Fibroblast of lung (primary cell): ENCODE measurements at regions not wholly inside any gene's neighbourhood (a gene's known extent, or its start where the extent isn't known, plus 50 kb on each side); places are given as distances from the start of the nearest gene placed in this dataset.

Experiments
- DNase-seq, 2 donors: peaks; one replicate each; pipeline versions ENCODE4 v3.0.0 to v3.0.0-alpha.2; 2010; ENCODE audit warnings: low read depth in 2 of 2
- H2AFZ ChIP-seq: 2 replicates; pipeline ENCODE4 v1.5.1; 2012; ENCODE audit warnings: low read length, control low read depth, inconsistent platforms
- H3K27ac ChIP-seq: 2 replicates; pipeline ENCODE4 v1.5.1; 2011; ENCODE audit warnings: low read length, control low read depth; ENCODE audit not compliant: insufficient read depth
- H3K27me3 ChIP-seq: 2 replicates; pipeline ENCODE4 v1.5.1; 2011; ENCODE audit warnings: mild to moderate bottlenecking, low read length; ENCODE audit not compliant: control insufficient read depth, insufficient read depth
- H3K36me3 ChIP-seq: 2 replicates; pipeline ENCODE4 v1.5.1; 2011; ENCODE audit warnings: low read length; ENCODE audit not compliant: control insufficient read depth, insufficient read depth
- H3K4me1 ChIP-seq: 2 replicates; pipeline ENCODE4 v1.5.1; 2011; ENCODE audit warnings: low read length; ENCODE audit not compliant: control insufficient read depth, insufficient read depth; ENCODE audit errors: extremely low read depth
- H3K4me2 ChIP-seq: 2 replicates; pipeline ENCODE4 v1.5.1; 2011; ENCODE audit warnings: low read length, control low read depth; ENCODE audit not compliant: insufficient read depth; ENCODE audit errors: extremely low read depth
- H3K4me3 ChIP-seq, 4 experiments: fragments of 200-600 bp in 1 of 4; sonication (generic) in 1 of 4; replicated peaks in 1 of 4; 2 replicates each; pipeline ENCODE4 v1.5.1; 2011 to 2016; ENCODE audit warnings: low read length in 4 of 4, low read depth in 3 of 4, mild to moderate bottlenecking in 3 of 4, control low read depth in 2 of 4, inconsistent platforms in 1 of 4, mixed read lengths in 1 of 4; ENCODE audit not compliant: insufficient read depth in 1 of 4; ENCODE audit errors: control extremely low read depth in 1 of 4
- H3K79me2 ChIP-seq: 2 replicates; pipeline ENCODE4 v1.5.1; 2012; ENCODE audit warnings: mild to moderate bottlenecking, low read length, inconsistent platforms; ENCODE audit not compliant: control insufficient read depth, insufficient read depth
- H3K9ac ChIP-seq: 2 replicates; pipeline ENCODE4 v1.5.1; 2011; ENCODE audit warnings: mild to moderate bottlenecking, low read length, control low read depth; ENCODE audit not compliant: insufficient read depth
- H3K9me3 ChIP-seq: 2 replicates; pipeline ENCODE4 v1.5.1; 2012; ENCODE audit warnings: low read depth, low read length; ENCODE audit not compliant: control insufficient read depth, insufficient read depth
- H4K20me1 ChIP-seq: 2 replicates; pipeline ENCODE4 v1.5.1; 2011; ENCODE audit warnings: low read length; ENCODE audit not compliant: control insufficient read depth, insufficient read depth; ENCODE audit errors: extremely low read depth
- EZH2 ChIP-seq: IDR thresholded peaks from 2 replicates; pipeline ENCODE4 v1.5.1; 2012; ENCODE audit warnings: low read length, control low read depth, mild to moderate bottlenecking; ENCODE audit errors: missing control alignments
- TF ChIP-seq, protein P1 (sequence below), 2 donors: IDR thresholded peaks in 1 of 2; conservative IDR thresholded peaks in 1 of 2; 1 replicate in 1 of 2; 2 replicates in 1 of 2; pipeline ENCODE4 v1.5.1; 2011 to 2012; ENCODE audit warnings: low read length in 2 of 2, control low read depth in 1 of 2, inconsistent platforms in 1 of 2, low read depth in 1 of 2, mild to moderate bottlenecking in 1 of 2

DNA sequence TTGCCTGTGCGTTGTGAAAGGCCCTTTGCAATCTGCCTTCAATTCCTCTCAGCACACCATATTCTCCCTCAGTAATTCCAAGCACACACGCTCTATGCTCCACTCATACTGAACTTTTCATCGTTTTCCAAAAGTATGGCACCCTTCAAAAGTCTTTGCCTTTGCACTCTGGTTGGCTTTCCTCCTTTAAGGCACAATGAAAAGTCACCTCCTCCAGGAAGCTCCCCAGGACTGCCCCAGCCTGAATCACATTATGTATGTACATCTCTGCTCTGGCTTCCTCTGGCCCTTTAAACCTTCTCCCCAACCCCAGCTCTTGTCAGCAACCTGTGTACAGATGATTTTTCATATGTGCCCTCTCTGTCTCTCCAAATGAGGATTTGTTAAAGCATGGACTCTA is 250.7 kb downstream of the MAF start:
- no peak for DNase-seq

DNA sequence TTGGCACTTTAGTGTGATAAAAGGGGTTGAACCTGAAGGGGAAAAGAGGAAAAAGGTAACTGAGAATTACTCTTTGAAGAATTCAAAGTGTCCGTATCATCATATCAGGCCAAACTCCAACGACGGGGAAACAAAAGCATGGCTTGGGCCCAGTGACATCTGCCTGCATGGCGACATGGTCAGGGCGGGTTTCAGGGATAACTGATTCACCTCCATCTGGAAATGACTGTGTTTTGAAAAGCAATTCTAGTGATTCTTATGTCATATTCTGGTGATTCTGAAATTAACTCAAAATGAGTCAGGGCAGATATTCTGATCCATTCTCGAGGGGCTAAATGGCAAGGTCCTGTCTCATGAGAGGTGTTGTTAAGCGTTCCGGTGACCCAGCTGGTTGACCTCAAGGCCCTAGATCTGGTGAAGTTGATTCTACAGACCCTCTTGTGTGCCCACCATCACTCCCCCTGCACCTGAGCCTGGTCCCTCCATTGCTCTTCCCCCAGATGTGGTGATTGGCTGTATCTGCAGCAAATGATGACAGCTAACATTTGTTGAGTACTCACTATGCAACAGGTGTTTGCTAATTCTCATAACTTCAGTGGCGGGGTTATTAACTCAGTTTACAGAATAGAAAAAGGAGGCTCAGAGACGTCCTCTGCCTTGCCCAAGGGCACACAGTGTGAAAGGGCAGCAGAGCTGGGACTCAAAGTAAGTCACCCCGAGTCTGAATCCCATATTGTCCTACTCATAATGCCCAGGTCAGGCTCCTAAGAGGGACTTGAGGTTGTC is 251.8 kb downstream of the MAF start:
- Histone ChIP-seq H3K79me2 (no peaks in the 10 kb centered on the region), H3K9me3 (no peaks in the 10 kb centered on the region), H3K4me3 (no peak overlapping the region)

More for the DNA sequence above, 250.7 kb downstream of the MAF start:
- Histone ChIP-seq H3K79me2 (no peaks in the 10 kb centered on the region), H4K20me1 (no peaks in the 10 kb centered on the region), H3K4me3 (no peak overlapping the region), H3K9me3 (no peaks in the 10 kb centered on the region), H3K4me2 (no peak overlapping the region), H3K27ac (no peak overlapping the region), H2AFZ (no peak overlapping the region), H3K27me3 (no peaks in the 10 kb centered on the region), H3K36me3 (no peaks in the 10 kb centered on the region), H3K4me1 (no peaks in the 10 kb centered on the region), H3K9ac (no peak overlapping the region)
- no peak for TF ChIP-seq EZH2
- TF ChIP-seq, protein P1, sequence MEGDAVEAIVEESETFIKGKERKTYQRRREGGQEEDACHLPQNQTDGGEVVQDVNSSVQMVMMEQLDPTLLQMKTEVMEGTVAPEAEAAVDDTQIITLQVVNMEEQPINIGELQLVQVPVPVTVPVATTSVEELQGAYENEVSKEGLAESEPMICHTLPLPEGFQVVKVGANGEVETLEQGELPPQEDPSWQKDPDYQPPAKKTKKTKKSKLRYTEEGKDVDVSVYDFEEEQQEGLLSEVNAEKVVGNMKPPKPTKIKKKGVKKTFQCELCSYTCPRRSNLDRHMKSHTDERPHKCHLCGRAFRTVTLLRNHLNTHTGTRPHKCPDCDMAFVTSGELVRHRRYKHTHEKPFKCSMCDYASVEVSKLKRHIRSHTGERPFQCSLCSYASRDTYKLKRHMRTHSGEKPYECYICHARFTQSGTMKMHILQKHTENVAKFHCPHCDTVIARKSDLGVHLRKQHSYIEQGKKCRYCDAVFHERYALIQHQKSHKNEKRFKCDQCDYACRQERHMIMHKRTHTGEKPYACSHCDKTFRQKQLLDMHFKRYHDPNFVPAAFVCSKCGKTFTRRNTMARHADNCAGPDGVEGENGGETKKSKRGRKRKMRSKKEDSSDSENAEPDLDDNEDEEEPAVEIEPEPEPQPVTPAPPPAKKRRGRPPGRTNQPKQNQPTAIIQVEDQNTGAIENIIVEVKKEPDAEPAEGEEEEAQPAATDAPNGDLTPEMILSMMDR (conservative IDR thresholded peaks at IDR 0.05 in 1 of 2, IDR thresholded peaks at IDR 0.05 in 1 of 2; ENCODE audit: low read depth in 1 of 2, low read length in 2 of 2) = no peak

DNA sequence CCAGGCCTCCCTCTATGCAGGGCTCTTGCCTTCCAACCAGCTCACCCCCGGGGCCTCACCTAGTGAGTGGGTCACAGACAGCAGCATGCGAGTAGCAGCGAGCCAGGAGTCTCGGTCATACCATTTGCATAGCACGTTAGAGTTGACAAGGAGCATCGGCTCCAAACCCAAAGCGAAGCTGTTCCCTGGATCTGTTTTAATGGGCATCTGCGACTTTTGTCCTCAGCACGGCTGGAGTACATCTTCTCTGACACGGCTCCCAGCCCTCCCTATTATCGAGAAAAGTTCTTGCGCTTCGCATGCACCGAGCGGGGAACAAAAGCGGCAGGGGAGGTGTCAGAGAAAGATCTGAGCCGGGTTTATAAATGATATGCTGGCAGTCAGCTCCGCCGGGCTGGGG is 253.3 kb downstream of the MAF start:
- H3K27ac ChIP-seq = no peak overlapping the region
- no peak overlapping the region for H3K4me3 ChIP-seq
- TF ChIP-seq, protein P1 (conservative IDR thresholded peaks at IDR 0.05 in 1 of 2, IDR thresholded peaks at IDR 0.05 in 1 of 2; ENCODE audit: low read depth in 1 of 2, low read length in 2 of 2) = no peak
- TF ChIP-seq EZH2 = no peak

More for the DNA sequence above, 251.8 kb downstream of the MAF start:
- no peak overlapping the region for H2AFZ ChIP-seq
- TF ChIP-seq, protein P1 (conservative IDR thresholded peaks at IDR 0.05 in 1 of 2, IDR thresholded peaks at IDR 0.05 in 1 of 2; ENCODE audit: low read depth in 1 of 2, low read length in 2 of 2) = no peak
- TF ChIP-seq EZH2 = no peak
- H4K20me1 ChIP-seq = no peaks in the 10 kb centered on the region
- no peak overlapping the region for H3K9ac ChIP-seq
- H3K27me3 ChIP-seq = no peaks in the 10 kb centered on the region
- DNase-seq = no peak
- H3K4me1 ChIP-seq = no peaks in the 10 kb centered on the region
- H3K27ac ChIP-seq = no peak overlapping the region
- H3K4me2 ChIP-seq = no peak overlapping the region
- no peaks in the 10 kb centered on the region for H3K36me3 ChIP-seq

More for the DNA sequence above, 253.3 kb downstream of the MAF start:
- Histone ChIP-seq H3K27me3 (no peaks in the 10 kb centered on the region), H3K4me2 (no peak overlapping the region), H4K20me1 (no peaks in the 10 kb centered on the region), H3K9me3 (no peaks in the 10 kb centered on the region), H3K9ac (no peak overlapping the region), H3K4me1 (no peaks in the 10 kb centered on the region), H3K79me2 (no peaks in the 10 kb centered on the region), H3K36me3 (no peaks in the 10 kb centered on the region), H2AFZ (no peak overlapping the region)
- DNase-seq = no peak
